ENCODE measurements at regions not wholly inside any gene's neighbourhood (a gene's known extent, or its start where the extent isn't known, plus 50 kb on each side); places are given as distances from the start of the nearest gene placed in this dataset.
"Not testable (repeated sequence)": the region's sequence is repeated elsewhere in the genome, so short reads cannot be mapped to it uniquely, and the experiment has no call there.

- Histone ChIP-seq H3K27ac (replicated peaks) (no peak overlapping the region), H3K4me3 (replicated peaks; ENCODE audit: insufficient read depth, low read length) (no peak overlapping the region), H3K27me3 (ENCODE audit: insufficient read depth, poor library complexity, severe bottlenecking) (peaks cover 54% of the 10 kb centered on the region)
- no peak for DNase-seq (ENCODE audit: low read depth in 1 of 2, low spot score in 1 of 2)
- TF ChIP-seq REST (IDR thresholded peaks at IDR 0.05; ENCODE audit: insufficient replicate concordance, low read depth) (no peak), POLR2AphosphoS5 (IDR thresholded peaks at IDR 0.05; ENCODE audit: low read depth) (no peak), SPI1 (IDR thresholded peaks at IDR 0.05; ENCODE audit: borderline replicate concordance, low read depth) (no peak), GABPA (IDR thresholded peaks at IDR 0.05; ENCODE audit: low read depth) (no peak)
- TF ChIP-seq, protein P1, sequence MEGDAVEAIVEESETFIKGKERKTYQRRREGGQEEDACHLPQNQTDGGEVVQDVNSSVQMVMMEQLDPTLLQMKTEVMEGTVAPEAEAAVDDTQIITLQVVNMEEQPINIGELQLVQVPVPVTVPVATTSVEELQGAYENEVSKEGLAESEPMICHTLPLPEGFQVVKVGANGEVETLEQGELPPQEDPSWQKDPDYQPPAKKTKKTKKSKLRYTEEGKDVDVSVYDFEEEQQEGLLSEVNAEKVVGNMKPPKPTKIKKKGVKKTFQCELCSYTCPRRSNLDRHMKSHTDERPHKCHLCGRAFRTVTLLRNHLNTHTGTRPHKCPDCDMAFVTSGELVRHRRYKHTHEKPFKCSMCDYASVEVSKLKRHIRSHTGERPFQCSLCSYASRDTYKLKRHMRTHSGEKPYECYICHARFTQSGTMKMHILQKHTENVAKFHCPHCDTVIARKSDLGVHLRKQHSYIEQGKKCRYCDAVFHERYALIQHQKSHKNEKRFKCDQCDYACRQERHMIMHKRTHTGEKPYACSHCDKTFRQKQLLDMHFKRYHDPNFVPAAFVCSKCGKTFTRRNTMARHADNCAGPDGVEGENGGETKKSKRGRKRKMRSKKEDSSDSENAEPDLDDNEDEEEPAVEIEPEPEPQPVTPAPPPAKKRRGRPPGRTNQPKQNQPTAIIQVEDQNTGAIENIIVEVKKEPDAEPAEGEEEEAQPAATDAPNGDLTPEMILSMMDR (IDR thresholded peaks at IDR 0.05; ENCODE audit: insufficient read depth, low read length) = no peak
Measured at GRCh38 chr18:10131460-10132395, 217.9 kb downstream of the VAPA start.

GRCh38 chr18:10133516-10133915 lies 219.7 kb downstream of the VAPA start:
- no peak for DNase-seq (ENCODE audit: low read depth in 1 of 2, low spot score in 1 of 2)
- Histone ChIP-seq H3K27ac (replicated peaks) (no peak overlapping the region), H3K4me3 (replicated peaks; ENCODE audit: insufficient read depth, low read length) (no peak overlapping the region), H3K27me3 (ENCODE audit: insufficient read depth, poor library complexity, severe bottlenecking) (peaks cover 47% of the 10 kb centered on the region)
- TF ChIP-seq GABPA (IDR thresholded peaks at IDR 0.05; ENCODE audit: low read depth) (no peak), REST (IDR thresholded peaks at IDR 0.05; ENCODE audit: insufficient replicate concordance, low read depth) (no peak), SPI1 (IDR thresholded peaks at IDR 0.05; ENCODE audit: borderline replicate concordance, low read depth) (no peak), POLR2AphosphoS5 (IDR thresholded peaks at IDR 0.05; ENCODE audit: low read depth) (no peak)
- TF ChIP-seq, protein P1 (IDR thresholded peaks at IDR 0.05; ENCODE audit: insufficient read depth, low read length) = no peak

GRCh38 chr18:10134204-10134603 lies 220.4 kb downstream of the VAPA start:
- Histone ChIP-seq H3K27ac (replicated peaks) (no peak overlapping the region), H3K4me3 (replicated peaks; ENCODE audit: insufficient read depth, low read length) (no peak overlapping the region), H3K27me3 (ENCODE audit: insufficient read depth, poor library complexity, severe bottlenecking) (peaks cover 42% of the 10 kb centered on the region)
- DNase-seq (ENCODE audit: low read depth in 1 of 2, low spot score in 1 of 2) = no peak
- TF ChIP-seq SPI1 (IDR thresholded peaks at IDR 0.05; ENCODE audit: borderline replicate concordance, low read depth) = no peak
- TF ChIP-seq REST (IDR thresholded peaks at IDR 0.05; ENCODE audit: insufficient replicate concordance, low read depth) = no peak
- TF ChIP-seq, protein P1 (IDR thresholded peaks at IDR 0.05; ENCODE audit: insufficient read depth, low read length) = no peak
- no peak for TF ChIP-seq POLR2AphosphoS5 (IDR thresholded peaks at IDR 0.05; ENCODE audit: low read depth)
- no peak for TF ChIP-seq GABPA (IDR thresholded peaks at IDR 0.05; ENCODE audit: low read depth)

DNA sequence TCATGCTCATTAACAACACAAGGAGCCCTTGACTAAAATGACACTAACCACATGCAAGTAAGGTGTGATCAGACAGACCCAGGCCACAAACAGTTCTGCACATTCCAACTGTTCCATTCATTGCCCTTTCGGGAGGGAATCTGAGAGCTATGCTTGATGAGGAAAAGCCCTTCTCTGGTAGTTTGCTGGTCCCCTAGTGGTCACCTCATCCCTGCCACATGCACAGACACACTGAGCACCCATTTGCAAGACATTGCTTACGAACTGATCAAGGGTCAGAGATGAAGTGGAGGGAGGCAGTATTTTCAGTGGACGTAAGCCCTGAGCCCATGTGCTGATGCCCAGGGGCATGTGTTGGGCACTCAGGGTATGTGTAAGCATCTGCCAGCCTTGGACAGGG lies 220.9 kb downstream of the VAPA start:
- DNase-seq (ENCODE audit: low read depth in 1 of 2, low spot score in 1 of 2); H3K4me3 ChIP-seq (replicated peaks; ENCODE audit: insufficient read depth, low read length); H3K27ac ChIP-seq (replicated peaks): not testable (repeated sequence)
- peaks cover 37% of the 10 kb centered on the region for H3K27me3 ChIP-seq (ENCODE audit: insufficient read depth, poor library complexity, severe bottlenecking)

Measured in HL-60 (cell line).